ENCODE measurements at regions not wholly inside any gene's neighbourhood (a gene's known extent, or its start where the extent isn't known, plus 50 kb on each side); places are given as distances from the start of the nearest gene placed in this dataset.

DNA sequence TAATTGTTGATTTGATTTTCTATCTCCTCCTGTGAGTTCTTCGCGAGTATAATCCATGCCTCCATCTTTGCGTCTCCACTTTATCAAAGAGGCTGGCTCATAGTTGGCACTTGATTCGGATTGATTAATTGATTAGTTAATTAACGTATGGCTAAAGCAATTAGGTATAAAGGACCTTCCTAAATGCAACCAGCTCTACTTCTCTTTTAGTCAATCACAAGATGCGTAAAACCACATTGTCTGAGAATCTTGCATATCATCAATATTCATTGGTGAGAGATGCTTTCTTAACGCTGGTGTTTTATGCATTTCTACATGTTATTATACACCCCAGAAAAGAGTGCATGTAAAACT, 56.4 kb upstream of the NR2F2 start:
- no peak for DNase-seq (ENCODE audit: low read depth, low spot score)

DNA sequence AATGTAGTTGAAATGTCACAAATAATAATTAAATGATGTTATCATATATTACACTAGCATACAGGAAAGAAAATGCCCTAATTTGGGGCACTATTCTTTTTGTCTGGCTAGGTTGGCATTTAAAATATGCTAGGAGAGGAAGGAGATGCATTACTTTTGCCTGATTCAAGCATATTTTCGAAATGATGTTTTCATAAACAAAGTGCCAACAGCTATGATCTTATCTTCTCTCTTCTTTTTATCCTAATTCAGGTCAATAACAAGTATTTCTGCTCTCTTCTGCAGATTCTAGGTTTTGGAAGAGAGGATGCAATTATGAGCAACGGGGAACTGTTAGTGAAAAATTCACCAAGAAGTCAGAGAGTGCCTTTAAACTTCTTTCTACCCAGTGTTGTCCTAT, 55.8 kb upstream of the NR2F2 start:
- no peak for DNase-seq (ENCODE audit: low read depth, low spot score)

DNA sequence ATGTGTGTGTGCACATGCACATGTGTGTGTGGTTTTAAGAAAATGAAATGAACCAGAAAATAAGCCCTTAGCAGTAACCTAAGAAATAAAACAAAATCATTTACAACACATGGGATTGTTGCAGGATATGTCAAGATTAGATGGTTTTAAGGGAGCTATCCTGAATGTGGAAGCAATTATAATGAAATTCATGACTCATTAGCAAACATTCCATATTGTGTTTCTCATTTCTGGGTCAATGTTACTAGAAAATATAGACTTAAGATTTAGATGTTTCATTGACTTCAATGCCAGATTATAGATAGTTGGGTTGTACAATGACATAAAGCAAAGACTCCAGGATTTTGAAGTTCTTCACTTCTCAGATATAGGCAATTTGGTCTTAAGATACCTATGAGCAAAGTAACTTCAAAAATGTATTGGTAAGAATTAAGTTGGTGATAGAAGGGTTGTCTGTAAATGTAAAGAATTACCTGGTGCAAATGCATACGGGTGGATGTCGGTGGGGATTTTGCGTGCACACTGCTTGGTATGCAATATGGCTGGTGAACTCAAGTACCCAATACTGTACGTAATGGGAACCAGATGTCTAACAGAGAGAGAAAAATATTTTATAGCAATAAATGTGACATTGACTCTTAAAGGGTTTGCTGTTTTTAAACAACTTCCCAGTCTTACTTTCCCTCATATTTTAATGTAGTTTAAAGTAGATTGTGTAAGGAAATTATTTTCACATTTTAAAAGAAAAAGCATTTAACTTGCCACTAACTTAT, 53.9 kb upstream of the NR2F2 start:
- no peak for DNase-seq (ENCODE audit: low read depth, low spot score)
